ENCODE measurements at regions not wholly inside any gene's neighbourhood (a gene's known extent, or its start where the extent isn't known, plus 50 kb on each side); places are given as distances from the start of the nearest gene placed in this dataset.

- H3K27me3 ChIP-seq (replicated peaks; ENCODE audit: insufficient read depth): no peaks in the 10 kb centered on the region
- intact Hi-C loops (cut with DNase I): no loop called here
- H3K36me3 ChIP-seq: no peaks in the 10 kb centered on the region
- H3K4me1 ChIP-seq (replicated peaks): no peaks in the 10 kb centered on the region
- DNase-seq (ENCODE audit: low spot score): no peak
- no peak overlapping the region for H3K4me3 ChIP-seq
- no peak overlapping the region for H3K27ac ChIP-seq
- TF ChIP-seq POLR2A (IDR thresholded peaks at IDR 0.05) (no peak), POLR2AphosphoS5 (IDR thresholded peaks at IDR 0.05) (no peak), CTCF (IDR thresholded peaks at IDR 0.05) (no peak)
- H3K9me3 ChIP-seq: no peaks in the 10 kb centered on the region
These were observed 96.2 kb upstream of the PABPC4L start for GRCh38 chr4:134297765-134298164.

GRCh38 chr4:134282680-134283079 lies 81.1 kb upstream of the PABPC4L start:
- DNase-seq (ENCODE audit: low spot score): no peak
- TF ChIP-seq POLR2A (IDR thresholded peaks at IDR 0.05) (no peak), POLR2AphosphoS5 (IDR thresholded peaks at IDR 0.05) (no peak), CTCF (IDR thresholded peaks at IDR 0.05) (no peak)
- intact Hi-C loops (cut with DNase I): no loop called here
- Histone ChIP-seq H3K4me1 (replicated peaks) (no peaks in the 10 kb centered on the region), H3K27ac (no peak overlapping the region), H3K27me3 (replicated peaks; ENCODE audit: insufficient read depth) (no peaks in the 10 kb centered on the region), H3K36me3 (no peaks in the 10 kb centered on the region), H3K9me3 (no peaks in the 10 kb centered on the region), H3K4me3 (no peak overlapping the region)
- WGBS: over 99% methylated on average over 2 of the region's 2 CpGs

GRCh38 chr4:134278675-134279074 lies 77.1 kb upstream of the PABPC4L start:
- WGBS: 16% methylated on average over 1 of the region's 1 CpG
- no peak for DNase-seq (ENCODE audit: low spot score)
- H3K36me3 ChIP-seq: no peaks in the 10 kb centered on the region
- TF ChIP-seq POLR2AphosphoS5 (IDR thresholded peaks at IDR 0.05) (no peak), POLR2A (IDR thresholded peaks at IDR 0.05) (no peak), CTCF (IDR thresholded peaks at IDR 0.05) (no peak)
- no peaks in the 10 kb centered on the region for H3K27me3 ChIP-seq (replicated peaks; ENCODE audit: insufficient read depth)
- no peaks in the 10 kb centered on the region for H3K4me1 ChIP-seq (replicated peaks)
- intact Hi-C loops (cut with DNase I): no loop called here
- H3K9me3 ChIP-seq: no peaks in the 10 kb centered on the region
- no peak overlapping the region for H3K4me3 ChIP-seq
- no peak overlapping the region for H3K27ac ChIP-seq

GRCh38 chr4:134276476-134276875 lies 74.9 kb upstream of the PABPC4L start:
- no peak for DNase-seq (ENCODE audit: low spot score)
- intact Hi-C loops (cut with DNase I): no loop called here
- H3K27me3 ChIP-seq (replicated peaks; ENCODE audit: insufficient read depth): no peaks in the 10 kb centered on the region
- no peak for TF ChIP-seq CTCF (IDR thresholded peaks at IDR 0.05)
- H3K9me3 ChIP-seq: no peaks in the 10 kb centered on the region
- H3K4me1 ChIP-seq (replicated peaks): no peaks in the 10 kb centered on the region
- 42% methylated on average over 2 of the region's 2 CpGs for WGBS
- no peak overlapping the region for H3K4me3 ChIP-seq
- H3K36me3 ChIP-seq: no peaks in the 10 kb centered on the region
- no peak overlapping the region for H3K27ac ChIP-seq

- DNase-seq (ENCODE audit: low spot score): no peak
- no peaks in the 10 kb centered on the region for H3K27me3 ChIP-seq (replicated peaks; ENCODE audit: insufficient read depth)
- no peaks in the 10 kb centered on the region for H3K4me1 ChIP-seq (replicated peaks)
- intact Hi-C loops (cut with DNase I): no loop called here
- H3K27ac ChIP-seq: no peak overlapping the region
- no peaks in the 10 kb centered on the region for H3K36me3 ChIP-seq
- no peak overlapping the region for H3K4me3 ChIP-seq
- WGBS: 65% methylated on average over 1 of the region's 1 CpG
- TF ChIP-seq POLR2A (IDR thresholded peaks at IDR 0.05): no peak
- no peak for TF ChIP-seq POLR2AphosphoS5 (IDR thresholded peaks at IDR 0.05)
- TF ChIP-seq CTCF (IDR thresholded peaks at IDR 0.05): no peak
- no peaks in the 10 kb centered on the region for H3K9me3 ChIP-seq
These were observed 58.5 kb upstream of the PABPC4L start for GRCh38 chr4:134260126-134260525.

Small RNA genes lying in the stretch of these regions (small RNA-seq; reads per million reads assigned to genes)
- gene AC104619.4: 0 reads per million in 2 donors
- gene RF00026: 0 reads per million in 2 donors

All from prostate gland (tissue), 2 donors.